NCI-H146 (cell line): ENCODE measurements at regions not wholly inside any gene's neighbourhood (a gene's known extent, or its start where the extent isn't known, plus 50 kb on each side); places are given as distances from the start of the nearest gene placed in this dataset.
"Not testable (repeated sequence)": the region's sequence is repeated elsewhere in the genome, so short reads cannot be mapped to it uniquely, and the experiment has no call there.

Source experiments
- DNase-seq: peaks from one replicate; lab custom pipeline; 2025; lab: John Stamatoyannopoulos, UW

DNA sequence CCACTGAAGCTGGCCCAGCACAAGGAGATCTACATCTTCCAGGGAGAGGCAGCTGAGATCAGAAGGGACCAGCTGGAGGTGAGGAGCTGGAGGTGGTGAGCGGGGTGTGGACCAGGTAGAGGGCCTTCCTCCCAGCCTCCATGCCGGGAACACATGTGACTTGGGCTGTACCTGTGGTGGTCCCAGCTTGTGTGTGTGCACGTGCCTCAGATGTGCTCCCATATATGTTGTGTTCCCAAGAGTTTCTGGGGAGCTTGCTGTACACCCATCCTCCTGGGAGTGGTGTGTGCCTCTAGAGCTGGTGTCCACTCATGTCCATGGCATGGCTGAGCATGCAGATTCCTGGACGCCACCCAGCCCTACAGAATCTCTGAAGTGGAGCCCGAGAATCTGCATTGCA is 183.7 kb upstream of the AKAP13 start:
- DNase-seq: not testable (repeated sequence)

DNA sequence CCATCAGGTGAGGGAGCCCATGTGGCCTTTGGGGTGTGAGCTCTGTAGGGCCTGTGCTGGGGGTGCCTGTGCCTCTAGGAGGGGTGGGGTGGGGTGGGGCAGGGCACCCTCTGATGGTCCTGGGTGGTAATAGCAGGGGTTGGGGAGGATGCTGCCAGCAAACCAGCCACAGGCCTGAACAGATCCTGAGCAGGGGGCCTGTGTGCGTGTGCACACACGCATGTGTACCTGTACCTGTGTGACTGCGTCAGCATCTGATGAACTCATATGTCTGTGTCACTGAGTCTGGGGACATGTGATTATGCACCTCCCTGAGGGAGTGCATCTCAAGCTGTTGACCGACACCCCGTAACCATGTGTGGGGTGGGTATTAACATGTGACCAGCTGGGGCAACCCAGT is 182.8 kb upstream of the AKAP13 start:
- DNase-seq: not testable (repeated sequence)

- DNase-seq: not testable (repeated sequence)
Observed at GRCh38 chr15:85198432-85198831, 182.0 kb upstream of the AKAP13 start.

- DNase-seq: not testable (repeated sequence)
Observed at GRCh38 chr15:85200215-85200614, 180.2 kb upstream of the AKAP13 start.

DNA sequence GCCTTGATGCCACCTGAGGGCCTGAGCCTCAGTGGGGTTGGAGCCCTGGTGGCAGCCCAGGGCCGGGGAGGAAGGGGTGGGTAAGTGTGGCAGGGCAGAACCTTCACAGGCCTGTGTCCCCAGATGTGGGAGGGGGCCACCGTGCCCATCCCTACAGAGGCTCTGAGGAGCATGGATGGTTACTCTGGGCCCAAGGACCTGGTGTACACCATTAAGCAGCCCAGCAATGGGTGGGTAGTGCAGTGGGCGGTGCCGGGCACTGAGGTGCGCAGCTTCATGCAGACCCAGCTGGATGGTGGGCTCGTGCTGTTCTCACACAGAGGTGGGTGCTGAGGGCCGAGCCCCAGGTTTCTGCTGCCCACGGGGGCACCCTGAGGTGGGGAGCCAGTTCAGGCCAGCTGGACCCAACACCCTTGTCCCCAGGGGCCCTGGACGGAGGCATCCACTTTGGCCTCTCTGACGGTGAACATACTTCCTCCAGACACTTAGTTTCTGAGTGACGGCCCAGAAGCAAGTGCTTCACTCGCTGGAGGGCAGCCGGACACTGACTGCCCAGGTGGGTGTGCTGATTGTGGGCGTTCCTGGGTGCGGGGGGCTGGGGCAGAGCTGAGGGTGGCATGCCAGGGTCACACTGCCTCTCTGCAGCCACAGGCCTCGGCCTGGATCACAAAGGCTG is 179.1 kb upstream of the AKAP13 start:
- DNase-seq: not testable (repeated sequence)

GRCh38 chr15:85204481-85204880 is 175.9 kb upstream of the AKAP13 start:
- DNase-seq: not testable (repeated sequence)

- not testable (repeated sequence) for DNase-seq
Observed at GRCh38 chr15:85233791-85234325, 146.5 kb upstream of the AKAP13 start.

DNA sequence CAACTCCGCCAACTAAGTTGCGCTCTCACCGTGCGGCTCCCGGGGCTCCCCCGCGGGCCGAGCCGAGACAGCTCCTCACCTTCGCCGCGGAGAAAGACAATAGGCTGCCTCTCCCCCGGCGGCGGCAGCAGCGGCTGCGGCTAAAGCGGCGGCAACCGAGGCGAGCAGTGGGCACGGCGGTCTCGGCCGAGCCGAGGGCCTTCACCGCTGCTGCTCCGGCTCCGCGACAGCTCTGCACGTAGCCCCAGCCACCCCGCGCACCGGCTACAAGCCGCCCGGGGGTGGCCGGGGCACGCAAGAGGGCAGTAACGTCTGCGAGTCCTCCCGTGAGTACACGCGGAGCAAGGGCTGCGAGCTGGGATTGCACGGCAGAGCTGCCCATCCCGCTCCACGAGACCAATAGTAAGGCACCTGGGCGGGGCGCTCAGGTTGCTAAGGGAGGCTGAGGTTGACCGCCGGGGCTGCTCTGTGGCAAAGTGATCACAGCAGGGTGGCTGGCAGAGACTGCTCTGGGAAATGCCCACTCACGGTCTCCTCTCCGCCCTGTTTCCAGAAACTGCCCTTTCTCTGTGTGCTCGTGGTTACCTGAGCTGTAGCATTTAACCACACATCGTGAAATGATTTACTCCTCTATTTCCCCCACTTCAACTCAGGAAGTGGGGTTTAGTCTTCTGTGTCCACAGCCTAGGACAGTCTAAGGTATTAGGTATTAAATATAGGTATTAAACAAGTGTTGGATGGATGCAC is 145.8 kb upstream of the AKAP13 start:
- DNase-seq: not testable (repeated sequence)

- DNase-seq: not testable (repeated sequence)
Observed at GRCh38 chr15:85244056-85244455, 136.3 kb upstream of the AKAP13 start.

DNA sequence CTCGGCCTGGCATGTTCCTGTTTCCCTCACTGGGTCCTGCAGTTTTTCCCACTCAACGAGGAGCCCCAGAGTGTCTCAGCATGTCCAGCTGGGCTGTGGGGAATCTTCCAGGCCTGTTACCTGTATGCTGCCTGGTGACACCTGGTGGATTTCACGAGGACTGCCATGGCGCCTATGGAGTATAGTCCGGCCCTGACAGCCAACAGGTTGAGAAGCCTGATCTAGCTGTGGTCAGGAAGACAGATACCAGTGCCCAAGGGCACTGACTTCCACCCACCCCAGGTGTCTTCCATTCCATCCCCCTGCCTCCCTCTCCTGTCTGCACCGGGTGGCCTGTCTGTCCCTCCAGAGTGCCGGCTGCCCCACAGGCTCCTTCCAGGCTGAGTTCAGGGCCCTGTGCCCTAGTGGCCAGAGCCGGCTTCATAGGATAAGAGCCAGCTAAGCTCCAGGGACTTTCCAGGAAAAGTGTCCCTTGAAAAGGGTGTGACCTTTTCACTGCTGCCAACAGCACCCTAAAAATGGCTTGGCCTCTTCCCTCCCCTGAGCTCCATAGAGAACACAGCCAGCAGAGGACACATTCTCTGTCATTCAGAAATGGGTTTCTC is 129.4 kb upstream of the AKAP13 start:
- DNase-seq: peak; percentile 31

DNA sequence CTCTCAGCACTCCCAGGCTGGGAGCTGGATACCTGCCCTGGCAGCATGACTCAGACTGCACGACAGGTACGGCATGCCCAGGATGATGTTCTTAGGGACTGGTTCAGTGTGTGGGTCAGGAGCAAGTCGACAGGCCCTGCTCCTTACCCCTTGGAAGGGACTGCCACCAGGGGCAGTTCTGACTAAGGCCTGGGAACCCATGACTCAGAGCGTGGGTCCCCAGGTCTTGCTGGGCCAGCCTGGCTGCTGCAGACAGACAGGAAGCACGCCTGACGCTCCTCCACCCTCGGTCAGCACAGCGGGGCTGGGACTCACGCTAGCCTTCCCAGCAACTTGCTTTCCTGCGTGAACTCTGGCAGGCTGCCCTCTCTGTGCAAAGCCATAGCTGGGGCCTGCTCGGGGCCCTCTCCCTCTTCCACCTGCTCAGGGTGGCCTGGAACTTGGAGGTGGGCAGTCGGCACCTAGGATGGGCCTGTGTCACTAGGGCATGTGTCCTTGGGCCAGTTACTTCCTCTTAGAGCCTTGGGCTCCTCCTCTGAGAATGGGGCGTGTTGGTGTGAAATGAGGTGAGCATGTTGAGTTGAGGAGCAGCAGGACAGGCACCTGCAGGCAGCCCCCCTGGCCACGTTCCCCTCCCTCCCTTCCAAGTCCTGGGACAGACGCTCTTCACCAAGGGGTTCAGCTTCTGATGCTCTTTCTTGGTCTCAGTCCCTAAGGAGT is 127.0 kb upstream of the AKAP13 start:
- not testable (repeated sequence) for DNase-seq

GRCh38 chr15:85254961-85255360 is 125.4 kb upstream of the AKAP13 start:
- not testable (repeated sequence) for DNase-seq

GRCh38 chr15:85255502-85255901 is 124.9 kb upstream of the AKAP13 start:
- DNase-seq: not testable (repeated sequence)

GRCh38 chr15:85256009-85256997 is 124.1 kb upstream of the AKAP13 start:
- not testable (repeated sequence) for DNase-seq

DNA sequence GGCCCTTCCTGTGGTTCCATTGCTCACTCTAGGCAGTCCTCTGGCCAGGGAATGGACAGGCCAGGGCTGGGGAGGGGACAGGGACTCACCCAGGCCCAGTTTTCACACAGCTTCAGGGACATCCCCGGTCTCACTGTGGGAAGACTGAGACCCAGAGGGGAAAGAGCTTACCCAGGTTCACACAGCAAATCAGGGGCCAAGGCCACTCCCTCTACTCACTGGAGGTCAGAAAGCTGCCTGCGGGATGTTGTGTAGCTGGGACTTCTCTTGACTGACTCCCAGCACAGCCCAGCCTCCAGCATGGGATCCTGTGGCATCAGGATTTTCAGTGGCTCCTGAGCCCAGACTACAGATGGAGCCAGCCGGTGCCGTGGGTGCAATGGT is 122.3 kb upstream of the AKAP13 start:
- DNase-seq: not testable (repeated sequence)

DNA sequence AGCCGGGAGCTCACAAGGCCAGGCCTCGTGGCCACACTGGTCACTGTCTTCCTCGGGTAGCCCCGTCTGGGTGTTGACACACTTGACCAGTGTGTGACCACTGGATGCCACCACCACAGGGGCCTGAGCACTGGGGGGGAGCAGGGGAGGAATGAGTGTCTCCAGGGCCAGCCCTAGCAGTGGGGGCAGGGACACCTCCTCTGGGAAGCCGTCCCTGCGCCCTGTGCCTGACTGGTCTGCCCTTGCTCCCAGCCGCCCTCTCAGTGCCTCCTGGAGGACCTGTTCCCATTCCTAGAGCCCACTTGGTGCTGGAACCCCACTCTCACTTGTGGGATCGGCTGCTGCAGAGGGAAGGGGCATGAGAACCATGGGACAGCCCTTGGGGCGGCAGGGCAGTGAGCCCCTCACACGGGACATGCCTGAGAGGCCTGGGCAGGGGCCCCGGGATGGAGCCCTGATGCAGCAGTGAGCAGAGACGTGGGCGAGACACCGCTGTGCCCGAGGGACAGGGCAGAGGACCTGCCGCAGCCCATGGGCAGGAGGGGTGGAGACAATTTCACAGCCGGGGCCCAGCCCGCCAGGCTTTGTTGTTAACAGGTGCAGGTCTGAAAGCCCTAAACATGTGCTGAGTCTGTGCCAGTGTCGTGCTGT is 121.7 kb upstream of the AKAP13 start:
- not testable (repeated sequence) for DNase-seq

DNA sequence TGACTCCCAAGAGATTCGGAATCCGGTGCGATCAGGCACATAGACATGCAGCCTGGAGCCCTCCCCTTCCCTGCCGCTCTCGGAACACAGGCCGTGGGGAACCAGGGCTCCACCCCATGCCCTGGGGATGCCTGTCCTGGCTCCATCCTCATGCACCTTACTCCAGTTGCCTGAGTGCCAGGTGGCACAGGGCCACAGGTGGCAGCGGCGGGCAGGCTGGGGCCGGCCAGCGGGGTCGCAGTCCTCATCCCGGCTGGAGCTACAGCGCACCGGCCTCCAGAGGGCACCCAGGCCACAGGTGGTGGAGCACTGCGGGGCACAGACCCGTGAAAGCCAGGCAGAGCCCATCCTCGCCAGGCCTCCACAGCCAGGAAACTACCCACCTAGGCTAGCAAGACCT is 119.9 kb upstream of the AKAP13 start:
- not testable (repeated sequence) for DNase-seq

DNA sequence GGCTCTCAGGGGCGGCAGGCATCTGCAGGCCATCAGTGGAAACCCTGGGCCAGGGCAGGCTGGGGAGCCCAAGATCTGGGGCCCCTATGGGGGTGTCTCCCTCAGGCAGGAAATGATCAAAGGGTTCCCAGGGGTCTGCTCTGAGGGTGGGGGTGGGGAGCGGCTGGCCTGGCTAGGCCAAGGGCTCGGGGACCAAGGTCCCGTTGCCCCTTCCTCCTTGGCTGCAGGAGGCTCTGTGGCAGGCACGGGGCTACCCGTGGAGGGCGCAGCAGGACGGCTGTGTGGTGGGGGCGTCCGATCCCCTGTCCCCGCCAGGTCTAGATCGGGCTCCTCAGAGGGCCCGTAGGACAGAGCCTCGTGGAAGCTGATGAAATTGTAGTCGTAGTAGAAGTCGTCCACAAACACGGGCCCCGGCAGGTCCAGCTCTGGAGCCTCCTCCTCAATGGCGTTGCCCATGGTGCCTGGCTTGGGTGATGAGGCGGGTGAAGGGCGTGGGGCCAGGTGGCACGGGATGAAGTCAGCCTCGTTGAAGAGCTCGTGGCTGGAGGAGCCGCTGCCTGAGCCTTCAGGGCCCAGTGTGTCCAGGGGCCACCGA is 117.8 kb upstream of the AKAP13 start:
- DNase-seq: not testable (repeated sequence)

- DNase-seq: not testable (repeated sequence)
Observed at GRCh38 chr15:85263842-85264440, 116.5 kb upstream of the AKAP13 start.
